ENCODE measurements at regions not wholly inside any gene's neighbourhood (a gene's known extent, or its start where the extent isn't known, plus 50 kb on each side); places are given as distances from the start of the nearest gene placed in this dataset.
A peak's percentile ranks its signal among the peaks of the same experiment; 100 is the strongest.

GRCh38 chr5:167716126-167716775 lies 575.2 kb upstream of the WWC1 start:
- intact Hi-C loops (cut with micrococcal nuclease) = no loop called here
- Mint-ChIP-seq H3K36me3 (no peaks in the 10 kb centered on the region), H3K27me3 (peaks cover 0 to 10% of the 10 kb centered on the region in 2 donors), H3K4me3 (no peak overlapping the region), H3K27ac (no peak overlapping the region), H3K9me3 (peaks cover 0 to 1% (median 0%) of the 10 kb centered on the region in 8 donors), H3K4me1 (no peaks in the 10 kb centered on the region)
- Histone ChIP-seq H3K4me1 (ENCODE audit: insufficient read depth, low read length) (no peaks in the 10 kb centered on the region), H3K9me3 (ENCODE audit: control insufficient read depth in 1 of 2, low read length in 2 of 2) (no peaks in the 10 kb centered on the region), H3K27ac (ENCODE audit: low read depth, low read length) (no peak overlapping the region), H3K27me3 (ENCODE audit: insufficient read depth, low read length) (no peaks in the 10 kb centered on the region), H3K36me3 (ENCODE audit: insufficient read depth, low read length) (no peaks in the 10 kb centered on the region), H3K4me3 (ENCODE audit: low read length in 2 of 2) (no peak overlapping the region)
- CTCF ChIA-PET (ENCODE audit: partially characterized antibody) = no interaction called here
- DNase-seq = no peak
- POLR2A ChIA-PET (ENCODE audit: partially characterized antibody) = no interaction called here

DNA sequence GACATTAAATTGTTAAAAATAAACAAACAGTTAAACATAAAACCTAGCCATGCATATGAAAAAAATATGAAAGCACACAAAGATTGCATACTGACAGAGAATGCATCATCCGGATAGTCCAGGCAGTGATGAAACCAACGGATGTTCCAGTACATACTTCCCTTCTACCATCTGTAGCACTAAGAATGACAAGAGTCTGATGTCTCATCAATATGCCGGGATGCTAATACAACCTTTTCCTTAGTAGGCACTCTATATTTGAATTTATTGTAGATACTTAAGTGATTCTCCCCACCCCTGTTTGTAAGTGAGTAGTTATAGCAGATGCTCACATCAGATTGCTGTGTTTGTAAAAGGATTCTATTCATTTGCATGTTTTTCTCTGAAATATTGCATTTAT lies 571.2 kb upstream of the WWC1 start:
- peaks cover 0 to 7% (median 5%) of the 10 kb centered on the region in 4 donors for H3K4me1 Mint-ChIP-seq

GRCh38 chr5:167720676-167721260 lies 570.7 kb upstream of the WWC1 start:
- H3K27me3 ChIP-seq (ENCODE audit: insufficient read depth, low read length) = no peaks in the 10 kb centered on the region
- Mint-ChIP-seq H3K9me3 (no peaks in the 10 kb centered on the region), H3K4me1 (peaks cover 0 to 7% (median 5%) of the 10 kb centered on the region in 4 donors), H3K27me3 (peaks cover 4 to 7% of the 10 kb centered on the region in 2 donors), H3K4me3 (no peak overlapping the region), H3K36me3 (no peaks in the 10 kb centered on the region), H3K27ac (no peak overlapping the region)
- ChIA-PET CTCF (ENCODE audit: partially characterized antibody) (interaction anchor here (1.1 kb wide), 1 partner anchor 30 kb away, joined by 3 read pairs; no protein-coding TSS in a partner anchor), POLR2A (ENCODE audit: partially characterized antibody) (no interaction called here)
- no peak overlapping the region for H3K4me3 ChIP-seq (ENCODE audit: low read length in 2 of 2)
- H3K9me3 ChIP-seq (ENCODE audit: control insufficient read depth in 1 of 2, low read length in 2 of 2) = no peaks in the 10 kb centered on the region
- intact Hi-C loops (cut with micrococcal nuclease) = no loop called here
- no peak for DNase-seq
- no peak overlapping the region for H3K27ac ChIP-seq (ENCODE audit: low read depth, low read length)
- no peaks in the 10 kb centered on the region for H3K36me3 ChIP-seq (ENCODE audit: insufficient read depth, low read length)
- H3K4me1 ChIP-seq (ENCODE audit: insufficient read depth, low read length) = no peaks in the 10 kb centered on the region

More for the DNA sequence above, 571.2 kb upstream of the WWC1 start:
- H3K4me3 ChIP-seq (ENCODE audit: low read length in 2 of 2) = no peak overlapping the region
- Mint-ChIP-seq H3K4me3 (no peak overlapping the region), H3K9me3 (no peaks in the 10 kb centered on the region), H3K27me3 (peaks cover 4 to 7% of the 10 kb centered on the region in 2 donors), H3K27ac (no peak overlapping the region), H3K36me3 (no peaks in the 10 kb centered on the region)
- intact Hi-C loops (cut with micrococcal nuclease) = no loop called here
- H3K9me3 ChIP-seq (ENCODE audit: control insufficient read depth in 1 of 2, low read length in 2 of 2) = no peaks in the 10 kb centered on the region
- ChIA-PET CTCF (ENCODE audit: partially characterized antibody) (no interaction called here), POLR2A (ENCODE audit: partially characterized antibody) (no interaction called here)
- no peak for DNase-seq
- no peaks in the 10 kb centered on the region for H3K4me1 ChIP-seq (ENCODE audit: insufficient read depth, low read length)
- H3K36me3 ChIP-seq (ENCODE audit: insufficient read depth, low read length) = no peaks in the 10 kb centered on the region
- H3K27me3 ChIP-seq (ENCODE audit: insufficient read depth, low read length) = no peaks in the 10 kb centered on the region
- H3K27ac ChIP-seq (ENCODE audit: low read depth, low read length) = no peak overlapping the region

DNA sequence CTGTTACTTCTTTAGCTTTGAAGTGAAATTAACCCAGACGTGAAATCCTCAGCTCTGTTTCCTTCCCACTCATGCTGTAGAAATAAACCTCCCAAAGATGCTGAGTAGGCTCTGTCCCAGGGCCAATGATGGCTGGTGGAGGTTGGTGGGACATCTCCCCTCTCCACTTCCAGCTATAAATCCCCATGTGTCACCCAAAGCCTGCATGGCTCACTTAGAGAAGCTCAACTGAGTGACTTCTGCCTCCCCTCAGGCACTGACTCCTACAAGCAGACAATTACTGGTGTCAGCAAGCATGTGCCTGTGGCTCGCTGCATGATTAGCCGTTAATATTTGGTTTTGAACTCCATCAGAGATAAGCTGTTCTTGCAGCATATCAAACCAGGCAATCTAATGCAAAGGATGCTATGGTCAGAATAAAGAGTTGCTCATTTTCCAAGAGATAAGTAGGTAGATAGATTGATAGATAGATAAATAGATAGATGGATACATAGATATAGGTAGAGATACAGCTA lies 569.5 kb upstream of the WWC1 start:
- H3K36me3 Mint-ChIP-seq = no peaks in the 10 kb centered on the region
- intact Hi-C loops (cut with micrococcal nuclease) = no loop called here

DNA sequence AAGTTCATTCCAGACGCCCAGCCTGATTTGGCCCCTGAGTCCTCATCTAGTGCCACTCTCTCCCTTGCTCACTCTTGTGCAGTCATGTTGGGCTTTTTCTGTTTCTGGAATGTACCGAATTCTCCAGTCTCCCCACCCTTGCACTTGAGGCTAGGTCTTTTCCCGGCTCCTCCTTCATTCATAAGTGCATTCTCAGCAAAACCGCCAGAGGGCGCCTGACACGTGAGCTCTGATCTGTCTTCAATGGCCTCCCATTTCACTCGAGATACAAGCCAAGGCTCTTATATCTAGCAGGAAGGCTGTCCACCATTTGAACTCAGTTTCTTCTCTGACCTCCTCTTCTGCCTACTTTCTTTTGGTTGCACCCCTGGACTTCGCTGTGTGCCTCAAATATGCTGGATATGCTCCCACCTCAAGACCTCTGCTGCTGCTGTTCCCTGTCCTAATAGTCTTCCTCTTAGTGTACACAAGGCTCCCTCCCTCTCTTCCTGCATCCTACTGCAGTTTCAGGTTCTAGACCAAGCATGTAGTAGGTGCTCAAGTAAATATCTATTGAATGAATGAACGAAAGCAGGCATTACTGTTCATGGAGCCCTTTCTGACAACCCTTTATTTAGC lies 568.1 kb upstream of the WWC1 start:
- H3K27ac Mint-ChIP-seq = no peak overlapping the region
- intact Hi-C loops (cut with micrococcal nuclease) = no loop called here
- Histone ChIP-seq H3K27ac (ENCODE audit: low read depth, low read length) (no peak overlapping the region), H3K9me3 (ENCODE audit: control insufficient read depth in 1 of 2, low read length in 2 of 2) (no peaks in the 10 kb centered on the region), H3K4me3 (ENCODE audit: low read length in 2 of 2) (no peak overlapping the region), H3K36me3 (ENCODE audit: insufficient read depth, low read length) (no peaks in the 10 kb centered on the region), H3K27me3 (ENCODE audit: insufficient read depth, low read length) (no peaks in the 10 kb centered on the region), H3K4me1 (ENCODE audit: insufficient read depth, low read length) (no peaks in the 10 kb centered on the region)
- H3K36me3 Mint-ChIP-seq = no peaks in the 10 kb centered on the region
- peaks cover 4 to 5% of the 10 kb centered on the region in 2 donors for H3K27me3 Mint-ChIP-seq
- POLR2A ChIA-PET (ENCODE audit: partially characterized antibody) = no interaction called here
- no peaks in the 10 kb centered on the region for H3K9me3 Mint-ChIP-seq
- peaks cover 0 to 7% (median 5%) of the 10 kb centered on the region in 4 donors for H3K4me1 Mint-ChIP-seq
- CTCF ChIA-PET (ENCODE audit: partially characterized antibody) = interaction anchor here (0.6 to 5.4 kb wide), 7 partner anchors 9 to 498 kb away, joined by 3 to 47 read pairs (median 4); no protein-coding TSS in a partner anchor
- peak; percentile 34 to 51 (median 46) for DNase-seq
- H3K4me3 Mint-ChIP-seq = peak overlapping the region in 1 of 8 donors; percentile 44

More for the DNA sequence above, 569.5 kb upstream of the WWC1 start:
- Histone ChIP-seq H3K4me3 (ENCODE audit: low read length in 2 of 2) (no peak overlapping the region), H3K4me1 (ENCODE audit: insufficient read depth, low read length) (no peaks in the 10 kb centered on the region), H3K27me3 (ENCODE audit: insufficient read depth, low read length) (no peaks in the 10 kb centered on the region), H3K27ac (ENCODE audit: low read depth, low read length) (no peak overlapping the region), H3K9me3 (ENCODE audit: control insufficient read depth in 1 of 2, low read length in 2 of 2) (no peaks in the 10 kb centered on the region), H3K36me3 (ENCODE audit: insufficient read depth, low read length) (no peaks in the 10 kb centered on the region)
- no peak overlapping the region for H3K4me3 Mint-ChIP-seq
- no peak overlapping the region for H3K27ac Mint-ChIP-seq
- H3K4me1 Mint-ChIP-seq = peaks cover 0 to 7% (median 5%) of the 10 kb centered on the region in 4 donors
- no peaks in the 10 kb centered on the region for H3K9me3 Mint-ChIP-seq
- H3K27me3 Mint-ChIP-seq = peaks cover 4 to 7% of the 10 kb centered on the region in 2 donors
- DNase-seq = no peak
- CTCF ChIA-PET (ENCODE audit: partially characterized antibody) = interaction anchor here (0.6 to 5.4 kb wide), 8 partner anchors 9 to 499 kb away, joined by 3 to 47 read pairs (median 4); no protein-coding TSS in a partner anchor
- POLR2A ChIA-PET (ENCODE audit: partially characterized antibody) = no interaction called here

GRCh38 chr5:167725264-167725663 lies 566.2 kb upstream of the WWC1 start:
- no peak overlapping the region for H3K4me3 Mint-ChIP-seq
- no peaks in the 10 kb centered on the region for H3K36me3 ChIP-seq (ENCODE audit: insufficient read depth, low read length)
- POLR2A ChIA-PET (ENCODE audit: partially characterized antibody) = no interaction called here
- peaks cover 0 to 7% (median 5%) of the 10 kb centered on the region in 4 donors for H3K4me1 Mint-ChIP-seq
- intact Hi-C loops (cut with micrococcal nuclease) = no loop called here
- no peaks in the 10 kb centered on the region for H3K4me1 ChIP-seq (ENCODE audit: insufficient read depth, low read length)
- peaks cover 3 to 4% of the 10 kb centered on the region in 2 donors for H3K27me3 Mint-ChIP-seq
- H3K9me3 ChIP-seq (ENCODE audit: control insufficient read depth in 1 of 2, low read length in 2 of 2) = no peaks in the 10 kb centered on the region
- CTCF ChIA-PET (ENCODE audit: partially characterized antibody) = interaction anchor here (1.0 to 5.4 kb wide), 3 partner anchors 9 to 496 kb away, joined by 3 to 47 read pairs (median 3); no protein-coding TSS in a partner anchor
- no peaks in the 10 kb centered on the region for H3K36me3 Mint-ChIP-seq
- no peak overlapping the region for H3K27ac Mint-ChIP-seq
- DNase-seq = no peak
- no peak overlapping the region for H3K4me3 ChIP-seq (ENCODE audit: low read length in 2 of 2)
- no peaks in the 10 kb centered on the region for H3K9me3 Mint-ChIP-seq
- H3K27me3 ChIP-seq (ENCODE audit: insufficient read depth, low read length) = no peaks in the 10 kb centered on the region
- H3K27ac ChIP-seq (ENCODE audit: low read depth, low read length) = no peak overlapping the region

DNA sequence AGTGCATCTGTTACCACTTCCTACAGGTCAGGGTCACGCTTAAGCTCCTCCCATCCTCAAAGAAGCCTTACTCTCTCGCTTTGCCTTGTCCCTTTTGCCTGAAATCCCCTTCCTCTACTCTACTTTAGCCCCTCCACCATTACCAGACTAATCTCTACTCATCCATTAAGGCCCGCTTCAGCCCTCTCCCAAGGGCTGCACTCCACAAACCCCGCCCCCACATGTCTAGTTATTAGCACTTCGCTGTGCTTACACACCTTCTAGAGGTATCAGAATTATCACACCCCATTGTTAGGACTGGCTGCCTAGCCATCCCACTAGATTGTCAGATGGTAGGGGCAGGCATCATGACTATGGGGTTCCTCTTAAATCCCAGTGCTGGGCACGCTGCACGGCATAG lies 565.7 kb upstream of the WWC1 start:
- no peaks in the 10 kb centered on the region for H3K36me3 ChIP-seq (ENCODE audit: insufficient read depth, low read length)
- no peaks in the 10 kb centered on the region for H3K4me1 ChIP-seq (ENCODE audit: insufficient read depth, low read length)
- H3K4me3 ChIP-seq (ENCODE audit: low read length in 2 of 2) = no peak overlapping the region
- no peak for DNase-seq
- no peaks in the 10 kb centered on the region for H3K27me3 ChIP-seq (ENCODE audit: insufficient read depth, low read length)
- no peaks in the 10 kb centered on the region for H3K36me3 Mint-ChIP-seq
- H3K4me3 Mint-ChIP-seq = no peak overlapping the region
- no peaks in the 10 kb centered on the region for H3K9me3 Mint-ChIP-seq
- intact Hi-C loops (cut with micrococcal nuclease) = no loop called here
- no peak overlapping the region for H3K27ac ChIP-seq (ENCODE audit: low read depth, low read length)
- no peak overlapping the region for H3K27ac Mint-ChIP-seq
- H3K4me1 Mint-ChIP-seq = peaks cover 0 to 7% (median 5%) of the 10 kb centered on the region in 4 donors
- POLR2A ChIA-PET (ENCODE audit: partially characterized antibody) = no interaction called here
- no peaks in the 10 kb centered on the region for H3K9me3 ChIP-seq (ENCODE audit: control insufficient read depth in 1 of 2, low read length in 2 of 2)
- H3K27me3 Mint-ChIP-seq = peaks cover 0 to 4% of the 10 kb centered on the region in 2 donors
- CTCF ChIA-PET (ENCODE audit: partially characterized antibody) = interaction anchor here (1.0 to 5.4 kb wide), 4 partner anchors 9 to 495 kb away, joined by 3 to 47 read pairs (median 3); no protein-coding TSS in a partner anchor

All from CD4-positive, alpha-beta memory T cell (primary cell).